Right cardiac atrium (tissue), 5 donors: ENCODE measurements at regions not wholly inside any gene's neighbourhood (a gene's known extent, or its start where the extent isn't known, plus 50 kb on each side); places are given as distances from the start of the nearest gene placed in this dataset.

Experiments used
- ATAC-seq, 2 donors: fragments of 200-7000 bp; cut with Tn5 transposase; one replicate each; pipeline versions ENCODE4 v1.8.0 to v1.9.1; 2020; ENCODE audit warnings: moderate library complexity in 2 of 2, mild to moderate bottlenecking in 1 of 2
- DNase-seq, 3 donors: peaks; one replicate each; pipeline ENCODE4 v3.0.0-alpha.2; 2020
- H3K27ac ChIP-seq: one replicate; pipeline ENCODE4 v1.5.1; 2013; ENCODE audit warnings: mild to moderate bottlenecking, low read length, control low read depth, moderate library complexity
- H3K27me3 ChIP-seq: one replicate; pipeline ENCODE4 v1.6.1; 2013; ENCODE audit not compliant: control insufficient read depth, insufficient read depth
- H3K4me1 ChIP-seq: one replicate; pipeline ENCODE4 v1.6.1; 2013; ENCODE audit warnings: low read length; ENCODE audit not compliant: control insufficient read depth, insufficient read depth
- H3K4me3 ChIP-seq: one replicate; pipeline ENCODE4 v1.5.1; 2013; ENCODE audit warnings: low read length, control low read depth
- H3K9me3 ChIP-seq: one replicate; pipeline ENCODE4 v1.6.1; 2013; ENCODE audit warnings: low read length; ENCODE audit not compliant: control insufficient read depth
- WGBS: extraction: QIAGEN DNeasy Blood & Tissue Kit; methylation state at CpG from one replicate; pipeline ENCODE4 v1.1.7; 2013; 5-methylcytosine and 5-hydroxymethylcytosine counted together
- intact Hi-C, 4 donors: fragments of 100-400 bp; cut with DNase I; formaldehyde crosslinking; loops; one replicate each; pipeline versions ENCODE4 v1.11.0 to v1.14.0; 2022 to 2023
- donor health status: healthy with polysubstance abuse.
- donor health status: DM: no; HTN: yes; CAD: no.
- donor health status: DM: no; HTN: no; CAD: no.
- donor health status: DM: no; HTN: yes; CAD: no; lungs with severe emphysema.
- donor health status: DM: yes; HTN: yes; CAD: no.

GRCh38 chr12:115506822-115507559 lies 770.5 kb downstream of the MED13L start:
- ATAC-seq = no peak
- Histone ChIP-seq H3K27me3 (no peaks in the 10 kb centered on the region), H3K4me3 (no peak overlapping the region), H3K9me3 (no peaks in the 10 kb centered on the region), H3K27ac (no peak overlapping the region), H3K4me1 (peaks cover 6% of the 10 kb centered on the region)
- 80% methylated on average over 5 of the region's 5 CpGs for WGBS
- intact Hi-C loops = no loop called here
- DNase-seq = no peak

DNA sequence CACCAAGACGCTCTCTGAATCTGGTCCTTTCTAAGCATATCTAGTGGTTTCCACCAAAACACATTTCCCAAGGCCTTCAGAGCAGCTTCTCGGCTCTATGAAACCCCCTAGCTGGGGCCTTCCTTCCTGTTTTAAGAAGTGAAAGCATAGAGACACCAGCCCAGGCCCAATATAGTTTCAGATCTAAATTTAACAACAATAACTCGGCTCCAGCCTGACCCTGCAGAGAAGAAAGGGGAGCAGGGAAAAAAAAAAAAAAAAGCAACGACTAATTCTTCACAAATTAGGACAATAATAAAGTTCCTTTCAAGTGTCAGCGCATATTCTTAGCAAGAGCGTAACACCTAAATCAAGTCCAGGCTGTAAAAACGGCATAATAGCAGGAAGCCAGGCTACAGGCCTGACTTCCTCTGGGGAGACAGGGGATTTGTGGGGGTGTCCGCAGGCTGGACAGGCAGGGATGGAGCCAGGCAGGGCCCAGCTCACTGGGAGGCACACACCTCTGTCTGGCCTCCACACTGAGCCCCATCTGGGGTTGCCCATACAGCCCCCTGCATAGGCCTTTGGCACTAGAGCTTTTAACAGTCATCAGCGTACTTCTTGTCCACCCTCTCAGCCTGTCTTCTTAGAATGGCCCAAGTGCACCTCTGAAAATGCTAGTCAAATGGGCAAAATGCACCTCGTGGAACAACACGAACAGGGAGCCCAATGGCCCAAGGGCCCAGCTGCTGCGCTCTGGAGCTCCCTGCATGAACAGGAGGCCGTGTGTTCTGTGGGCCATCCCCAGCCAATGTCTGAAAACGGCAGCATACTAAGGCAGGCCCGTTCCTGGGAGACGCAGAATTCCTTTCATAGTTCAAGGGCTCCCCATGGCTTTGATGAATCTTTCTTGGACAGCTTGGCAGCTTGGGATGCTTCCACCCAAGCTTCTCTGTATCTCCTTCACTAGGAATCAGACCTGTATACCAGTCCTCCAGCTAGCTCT lies 772.9 kb downstream of the MED13L start:
- intact Hi-C loops = no loop called here

GRCh38 chr12:115500872-115501271 lies 776.6 kb downstream of the MED13L start:
- ATAC-seq (no peak), DNase-seq (no peak)
- Histone ChIP-seq H3K27me3 (no peaks in the 10 kb centered on the region), H3K27ac (no peak overlapping the region), H3K4me3 (no peak overlapping the region), H3K4me1 (peaks cover 3% of the 10 kb centered on the region), H3K9me3 (no peaks in the 10 kb centered on the region)
- intact Hi-C loops = no loop called here
- 33% methylated on average over 4 of the region's 4 CpGs for WGBS

More for the DNA sequence above, 772.9 kb downstream of the MED13L start:
- 57% methylated on average over 16 of the region's 16 CpGs for WGBS
- Histone ChIP-seq H3K4me1 (peaks cover 6% of the 10 kb centered on the region), H3K27ac (peak overlapping the region; percentile 89), H3K27me3 (no peaks in the 10 kb centered on the region), H3K9me3 (no peaks in the 10 kb centered on the region), H3K4me3 (no peak overlapping the region)
- ATAC-seq = peak; percentile 67 to 77
- peak; percentile 16 to 57 (median 51) for DNase-seq

- intact Hi-C loops = no loop called here
- H3K27ac ChIP-seq = no peak overlapping the region
- H3K9me3 ChIP-seq = no peaks in the 10 kb centered on the region
- no peaks in the 10 kb centered on the region for H3K4me1 ChIP-seq
- H3K4me3 ChIP-seq = no peak overlapping the region
- 94% methylated on average over 3 of the region's 3 CpGs for WGBS
- no peaks in the 10 kb centered on the region for H3K27me3 ChIP-seq
- DNase-seq (no peak), ATAC-seq (no peak)
Measured at GRCh38 chr12:115495300-115495699, 782.2 kb downstream of the MED13L start.

- no peaks in the 10 kb centered on the region for H3K9me3 ChIP-seq
- H3K27ac ChIP-seq = no peak overlapping the region
- DNase-seq = no peak
- no peaks in the 10 kb centered on the region for H3K27me3 ChIP-seq
- no peaks in the 10 kb centered on the region for H3K4me1 ChIP-seq
- ATAC-seq = no peak
- 0% methylated on average over 2 of the region's 2 CpGs for WGBS
- intact Hi-C loops = no loop called here
- H3K4me3 ChIP-seq = no peak overlapping the region
Measured at GRCh38 chr12:115492553-115492952, 784.9 kb downstream of the MED13L start.

DNA sequence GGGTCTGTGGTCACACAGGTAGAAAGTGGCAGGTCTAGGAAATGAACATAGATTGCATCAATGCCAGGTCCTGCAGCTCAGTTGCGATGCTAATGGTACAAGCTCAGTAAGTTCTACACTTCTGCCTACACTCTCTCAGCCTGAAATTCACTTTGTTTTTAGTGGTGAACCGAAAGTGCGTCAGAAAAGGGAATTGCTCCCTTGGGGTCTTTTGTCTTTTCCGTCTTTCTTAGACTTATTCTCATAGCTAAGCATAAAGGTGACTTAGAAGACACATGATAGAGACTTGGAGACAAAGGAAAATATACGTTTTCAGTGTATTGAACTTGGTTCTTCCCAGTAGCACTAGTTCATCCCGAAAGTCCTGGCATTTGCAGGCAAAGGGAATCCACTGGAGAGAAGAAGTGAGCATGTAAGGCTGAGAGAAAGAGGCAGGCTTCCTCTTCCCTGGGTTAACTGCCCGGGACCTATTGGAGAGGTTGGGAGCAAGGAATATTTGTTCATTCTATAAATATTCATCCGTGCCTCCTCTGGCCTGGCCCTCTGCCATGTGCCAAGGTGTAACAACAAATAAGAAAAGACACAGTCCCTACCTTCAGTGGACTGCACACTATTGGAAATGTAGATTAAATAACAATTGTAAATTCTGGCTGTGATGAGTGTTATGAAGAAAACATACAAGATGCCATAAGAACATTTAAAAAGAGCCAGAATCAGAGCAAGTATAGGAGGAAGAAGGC lies 785.8 kb downstream of the MED13L start:
- intact Hi-C loops = no loop called here
- WGBS = 65% methylated on average over 8 of the region's 8 CpGs
- Histone ChIP-seq H3K27me3 (no peaks in the 10 kb centered on the region), H3K4me3 (no peak overlapping the region), H3K9me3 (no peaks in the 10 kb centered on the region), H3K4me1 (no peaks in the 10 kb centered on the region), H3K27ac (no peak overlapping the region)
- DNase-seq = no peak
- no peak for ATAC-seq

DNA sequence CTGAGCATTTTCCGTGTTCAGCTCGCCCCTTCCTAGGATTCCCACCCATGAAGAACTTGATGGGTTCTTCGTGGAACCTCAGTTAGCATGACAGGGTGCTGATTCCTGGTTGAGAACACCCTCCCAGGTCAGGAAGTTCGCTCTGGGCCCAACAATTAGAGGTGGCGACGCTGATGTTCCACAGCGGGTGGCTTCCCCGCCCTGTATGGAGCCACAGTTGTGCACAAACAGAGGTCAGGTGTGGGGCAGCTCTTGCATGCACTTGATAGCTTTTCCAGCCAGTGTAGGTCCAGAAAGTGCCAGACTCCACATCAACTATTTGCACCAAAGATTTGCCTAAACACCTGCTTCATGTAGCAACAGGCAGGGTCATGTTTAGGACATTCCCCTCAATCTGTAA lies 788.2 kb downstream of the MED13L start:
- H3K27ac ChIP-seq = no peak overlapping the region
- WGBS = 83% methylated on average over 8 of the region's 8 CpGs
- no peaks in the 10 kb centered on the region for H3K4me1 ChIP-seq
- H3K9me3 ChIP-seq = no peaks in the 10 kb centered on the region
- H3K4me3 ChIP-seq = no peak overlapping the region
- DNase-seq (no peak), ATAC-seq (no peak)
- intact Hi-C loops = no loop called here
- no peaks in the 10 kb centered on the region for H3K27me3 ChIP-seq

DNA sequence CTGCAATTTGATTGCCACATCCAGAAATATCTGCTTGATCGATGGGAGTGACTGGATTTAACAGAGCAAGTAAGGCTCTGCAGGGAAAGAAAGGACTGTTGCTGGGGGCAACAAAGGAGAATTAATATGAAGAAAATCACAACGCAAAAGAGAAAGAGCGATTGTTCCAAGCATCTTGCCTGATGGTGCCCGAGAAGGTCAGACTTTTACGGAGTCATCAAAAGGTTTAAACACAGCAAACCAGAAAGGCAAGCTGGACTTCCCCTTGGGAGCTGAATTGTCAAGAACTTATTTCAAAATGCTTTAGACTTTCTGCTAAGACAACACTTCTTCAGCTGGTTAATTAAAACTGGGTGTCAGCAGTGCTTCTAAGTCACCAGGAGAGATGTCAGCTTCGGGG lies 791.5 kb downstream of the MED13L start:
- Histone ChIP-seq H3K4me3 (no peak overlapping the region), H3K27me3 (no peaks in the 10 kb centered on the region), H3K27ac (no peak overlapping the region), H3K4me1 (no peaks in the 10 kb centered on the region), H3K9me3 (no peaks in the 10 kb centered on the region)
- WGBS = 69% methylated on average over 6 of the region's 6 CpGs
- no peak for DNase-seq
- intact Hi-C loops = no loop called here
- ATAC-seq = no peak

DNA sequence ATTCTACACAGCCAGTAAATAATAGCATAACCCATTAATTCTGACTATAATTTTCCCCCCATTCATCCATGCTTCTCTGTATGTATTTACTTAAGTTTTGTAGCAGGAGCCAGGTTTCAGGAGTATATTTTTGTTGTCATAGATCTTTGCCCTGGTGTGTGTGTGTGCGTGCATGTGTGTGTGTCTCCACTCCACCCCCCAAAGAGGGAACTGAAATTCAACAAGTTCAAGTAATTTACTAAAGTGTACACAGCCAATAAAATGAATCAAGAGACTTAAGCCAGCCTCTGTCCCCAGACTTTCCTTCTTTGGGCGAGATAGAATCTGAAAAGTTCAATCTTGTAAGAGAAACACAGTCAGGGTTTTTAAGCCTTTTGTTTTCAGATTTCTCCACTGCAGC lies 792.0 kb downstream of the MED13L start:
- no peaks in the 10 kb centered on the region for H3K4me1 ChIP-seq
- H3K4me3 ChIP-seq = no peak overlapping the region
- H3K9me3 ChIP-seq = no peaks in the 10 kb centered on the region
- no peak overlapping the region for H3K27ac ChIP-seq
- intact Hi-C loops = no loop called here
- WGBS = 81% methylated on average over 2 of the region's 2 CpGs
- DNase-seq = no peak
- H3K27me3 ChIP-seq = no peaks in the 10 kb centered on the region
- ATAC-seq = no peak

DNA sequence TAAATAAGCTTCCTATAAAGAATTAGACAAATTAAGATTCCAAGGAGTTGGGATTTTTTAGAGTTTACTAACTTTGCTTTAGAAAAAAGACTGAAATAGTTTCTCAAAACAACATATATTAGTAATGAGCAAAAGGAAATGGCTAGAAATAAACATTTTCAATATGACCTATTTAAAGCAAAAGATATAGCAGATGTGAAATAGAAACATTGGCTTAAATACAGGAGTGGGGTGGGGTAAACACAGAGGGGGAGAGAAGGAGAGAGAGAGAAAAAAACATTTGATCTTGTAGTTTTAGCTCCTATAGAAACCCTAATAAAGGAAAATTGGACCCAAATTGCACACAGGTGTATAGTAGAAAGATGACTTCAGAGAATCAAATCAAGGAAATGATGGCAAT lies 794.5 kb downstream of the MED13L start:
- ATAC-seq = no peak
- no peak overlapping the region for H3K27ac ChIP-seq
- intact Hi-C loops = no loop called here

DNA sequence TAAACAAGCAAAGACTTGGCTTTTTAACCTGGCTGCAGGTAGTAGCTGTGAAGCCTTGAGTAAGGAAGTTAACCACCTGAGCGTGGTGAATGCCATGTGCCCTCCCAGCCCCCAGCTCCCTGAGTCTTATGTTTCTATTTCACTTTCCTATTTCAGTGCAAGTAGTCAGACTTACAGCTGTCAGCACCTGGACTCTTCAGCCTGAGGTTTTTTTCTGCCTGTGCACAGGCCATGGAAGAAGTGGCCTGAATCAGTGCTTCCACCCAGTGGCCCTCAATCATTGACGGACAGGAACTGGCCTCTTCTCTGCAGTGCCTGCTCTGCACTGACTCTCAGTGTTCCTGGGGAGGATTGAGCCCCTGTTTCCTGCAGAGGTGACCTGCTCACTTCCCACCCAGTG lies 796.4 kb downstream of the MED13L start:
- ATAC-seq = no peak
- intact Hi-C loops = no loop called here

More for the DNA sequence above, 794.5 kb downstream of the MED13L start:
- no peak for DNase-seq
- Histone ChIP-seq H3K9me3 (no peaks in the 10 kb centered on the region), H3K4me1 (no peaks in the 10 kb centered on the region), H3K4me3 (no peak overlapping the region), H3K27me3 (no peaks in the 10 kb centered on the region)

More for the DNA sequence above, 796.4 kb downstream of the MED13L start:
- Histone ChIP-seq H3K4me1 (no peaks in the 10 kb centered on the region), H3K9me3 (no peaks in the 10 kb centered on the region), H3K4me3 (no peak overlapping the region), H3K27ac (no peak overlapping the region), H3K27me3 (no peaks in the 10 kb centered on the region)
- 77% methylated on average over 2 of the region's 2 CpGs for WGBS
- no peak for DNase-seq
